ENCODE measurements at regions not wholly inside any gene's neighbourhood (a gene's known extent, or its start where the extent isn't known, plus 50 kb on each side); places are given as distances from the start of the nearest gene placed in this dataset.

GRCh38 chr21:28152732-28153131, 839.9 kb downstream of the LTN1 start:
- no peaks in the 10 kb centered on the region for H3K79me2 ChIP-seq (ENCODE audit: insufficient read depth, low read length)
- no peaks in the 10 kb centered on the region for H3K9me3 ChIP-seq (ENCODE audit: low read depth, low read length)
- no peaks in the 10 kb centered on the region for H3K36me3 ChIP-seq (ENCODE audit: insufficient read depth, low read length)
- H3K4me2 ChIP-seq (ENCODE audit: insufficient read depth, low read length): no peak overlapping the region
- TF ChIP-seq CTCF (IDR thresholded peaks at IDR 0.05; ENCODE audit: extremely low read depth, low read depth, low read length): no peak
- H2AFZ ChIP-seq (ENCODE audit: low read length): no peak overlapping the region
- no peaks in the 10 kb centered on the region for H3K27me3 ChIP-seq (ENCODE audit: insufficient read depth, low read length)
- H4K20me1 ChIP-seq (ENCODE audit: insufficient read depth, low read length): no peaks in the 10 kb centered on the region
- no peak overlapping the region for H3K4me3 ChIP-seq (ENCODE audit: insufficient read depth, low read length)
- H3K4me1 ChIP-seq (ENCODE audit: insufficient read depth, low read length): no peaks in the 10 kb centered on the region
- H3K27ac ChIP-seq (ENCODE audit: low read depth, low read length): no peak overlapping the region
- DNase-seq (ENCODE audit: insufficient read length, low spot score, missing footprints): no peak

GRCh38 chr21:28151758-28152157, 840.9 kb downstream of the LTN1 start:
- no peak overlapping the region for H2AFZ ChIP-seq (ENCODE audit: low read length)
- H3K27me3 ChIP-seq (ENCODE audit: insufficient read depth, low read length): no peaks in the 10 kb centered on the region
- no peaks in the 10 kb centered on the region for H3K36me3 ChIP-seq (ENCODE audit: insufficient read depth, low read length)
- no peak overlapping the region for H3K27ac ChIP-seq (ENCODE audit: low read depth, low read length)
- no peak overlapping the region for H3K4me2 ChIP-seq (ENCODE audit: insufficient read depth, low read length)
- H3K79me2 ChIP-seq (ENCODE audit: insufficient read depth, low read length): no peaks in the 10 kb centered on the region
- no peaks in the 10 kb centered on the region for H4K20me1 ChIP-seq (ENCODE audit: insufficient read depth, low read length)
- H3K4me3 ChIP-seq (ENCODE audit: insufficient read depth, low read length): no peak overlapping the region
- DNase-seq (ENCODE audit: insufficient read length, low spot score, missing footprints): no peak
- H3K9me3 ChIP-seq (ENCODE audit: low read depth, low read length): no peaks in the 10 kb centered on the region
- no peaks in the 10 kb centered on the region for H3K4me1 ChIP-seq (ENCODE audit: insufficient read depth, low read length)
- TF ChIP-seq CTCF (IDR thresholded peaks at IDR 0.05; ENCODE audit: extremely low read depth, low read depth, low read length): no peak

GRCh38 chr21:28150778-28151177, 841.9 kb downstream of the LTN1 start:
- Histone ChIP-seq H3K4me3 (ENCODE audit: insufficient read depth, low read length) (no peak overlapping the region), H3K9me3 (ENCODE audit: low read depth, low read length) (no peaks in the 10 kb centered on the region), H2AFZ (ENCODE audit: low read length) (no peak overlapping the region), H3K36me3 (ENCODE audit: insufficient read depth, low read length) (no peaks in the 10 kb centered on the region), H3K4me1 (ENCODE audit: insufficient read depth, low read length) (no peaks in the 10 kb centered on the region), H4K20me1 (ENCODE audit: insufficient read depth, low read length) (no peaks in the 10 kb centered on the region), H3K79me2 (ENCODE audit: insufficient read depth, low read length) (no peaks in the 10 kb centered on the region), H3K27ac (ENCODE audit: low read depth, low read length) (no peak overlapping the region), H3K27me3 (ENCODE audit: insufficient read depth, low read length) (no peaks in the 10 kb centered on the region), H3K4me2 (ENCODE audit: insufficient read depth, low read length) (no peak overlapping the region)
- TF ChIP-seq CTCF (IDR thresholded peaks at IDR 0.05; ENCODE audit: extremely low read depth, low read depth, low read length): no peak
- DNase-seq (ENCODE audit: insufficient read length, low spot score, missing footprints): no peak

- DNase-seq (ENCODE audit: insufficient read length, low spot score, missing footprints): no peak
- no peaks in the 10 kb centered on the region for H3K36me3 ChIP-seq (ENCODE audit: insufficient read depth, low read length)
- H3K27ac ChIP-seq (ENCODE audit: low read depth, low read length): no peak overlapping the region
- no peaks in the 10 kb centered on the region for H3K79me2 ChIP-seq (ENCODE audit: insufficient read depth, low read length)
- H3K9me3 ChIP-seq (ENCODE audit: low read depth, low read length): no peaks in the 10 kb centered on the region
- H4K20me1 ChIP-seq (ENCODE audit: insufficient read depth, low read length): no peaks in the 10 kb centered on the region
- H3K4me1 ChIP-seq (ENCODE audit: insufficient read depth, low read length): no peaks in the 10 kb centered on the region
- H3K4me3 ChIP-seq (ENCODE audit: insufficient read depth, low read length): no peak overlapping the region
- no peak overlapping the region for H2AFZ ChIP-seq (ENCODE audit: low read length)
- TF ChIP-seq CTCF (IDR thresholded peaks at IDR 0.05; ENCODE audit: extremely low read depth, low read depth, low read length): no peak
- no peak overlapping the region for H3K4me2 ChIP-seq (ENCODE audit: insufficient read depth, low read length)
- H3K27me3 ChIP-seq (ENCODE audit: insufficient read depth, low read length): no peaks in the 10 kb centered on the region
Measured at GRCh38 chr21:28148400-28149064, 844.1 kb downstream of the LTN1 start.

Measured in osteoblast (primary cell).